ENCODE measurements at regions not wholly inside any gene's neighbourhood (a gene's known extent, or its start where the extent isn't known, plus 50 kb on each side); places are given as distances from the start of the nearest gene placed in this dataset.
"Not testable (repeated sequence)": the region's sequence is repeated elsewhere in the genome, so short reads cannot be mapped to it uniquely, and the experiment has no call there.

DNA sequence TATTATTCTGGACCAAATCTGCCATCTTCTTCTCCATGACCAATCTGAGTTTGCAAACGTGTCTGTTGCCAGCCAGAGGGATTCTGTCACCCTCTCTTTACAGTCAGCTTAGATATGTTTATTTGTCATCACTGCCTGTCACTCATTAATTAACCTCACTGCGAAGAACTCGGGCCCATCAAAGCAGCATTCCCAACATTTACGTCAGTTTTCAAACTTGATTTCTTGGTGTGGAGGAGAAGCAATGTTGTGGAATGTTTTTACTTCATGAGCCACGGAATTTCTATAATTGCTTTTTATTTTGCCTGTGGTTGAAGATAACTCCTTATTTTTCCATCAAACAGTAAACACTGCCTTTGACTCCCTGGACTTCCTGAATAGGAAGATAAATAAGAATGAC is 91.8 kb upstream of the CNKSR3 start:
- DNase-seq = no peak

DNA sequence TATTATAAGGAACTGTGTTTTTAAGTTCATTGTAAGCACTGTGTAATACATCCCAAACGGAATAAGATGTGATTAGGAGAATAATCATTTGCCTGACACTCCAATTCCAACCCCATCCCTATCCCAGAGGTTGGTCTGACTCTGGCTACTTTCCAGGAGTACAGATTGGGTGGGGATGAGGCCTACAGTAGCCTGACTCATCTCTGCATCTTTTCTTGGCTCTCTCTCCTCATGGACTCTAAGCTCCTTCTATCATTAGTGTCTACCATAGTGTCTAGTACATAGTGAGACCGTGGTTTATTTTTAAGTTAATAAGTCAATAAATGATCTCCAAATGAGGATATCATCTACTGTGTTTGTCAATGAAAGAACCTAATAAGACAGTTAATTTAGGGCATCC is 92.2 kb upstream of the CNKSR3 start:
- DNase-seq = no peak

DNA sequence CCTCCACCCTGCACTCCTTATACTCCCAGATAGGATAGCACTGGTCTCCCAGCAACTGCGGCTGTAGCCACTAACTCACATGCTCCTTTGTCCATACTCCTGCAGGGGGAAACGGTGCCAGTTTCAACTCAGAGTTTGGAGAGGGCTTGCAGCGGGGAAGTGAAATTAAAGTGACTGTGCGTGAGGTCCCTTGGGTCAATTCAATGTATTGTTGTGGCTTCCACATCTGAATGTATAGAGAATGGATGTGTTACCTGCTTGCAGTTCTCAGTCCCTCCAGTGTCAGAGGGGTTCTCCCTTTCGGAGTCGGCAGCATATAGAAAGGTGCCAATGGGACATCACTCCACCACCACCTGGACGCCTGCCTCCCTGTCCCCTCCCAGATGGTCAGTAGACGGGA is 93.6 kb upstream of the CNKSR3 start:
- DNase-seq = no peak

DNA sequence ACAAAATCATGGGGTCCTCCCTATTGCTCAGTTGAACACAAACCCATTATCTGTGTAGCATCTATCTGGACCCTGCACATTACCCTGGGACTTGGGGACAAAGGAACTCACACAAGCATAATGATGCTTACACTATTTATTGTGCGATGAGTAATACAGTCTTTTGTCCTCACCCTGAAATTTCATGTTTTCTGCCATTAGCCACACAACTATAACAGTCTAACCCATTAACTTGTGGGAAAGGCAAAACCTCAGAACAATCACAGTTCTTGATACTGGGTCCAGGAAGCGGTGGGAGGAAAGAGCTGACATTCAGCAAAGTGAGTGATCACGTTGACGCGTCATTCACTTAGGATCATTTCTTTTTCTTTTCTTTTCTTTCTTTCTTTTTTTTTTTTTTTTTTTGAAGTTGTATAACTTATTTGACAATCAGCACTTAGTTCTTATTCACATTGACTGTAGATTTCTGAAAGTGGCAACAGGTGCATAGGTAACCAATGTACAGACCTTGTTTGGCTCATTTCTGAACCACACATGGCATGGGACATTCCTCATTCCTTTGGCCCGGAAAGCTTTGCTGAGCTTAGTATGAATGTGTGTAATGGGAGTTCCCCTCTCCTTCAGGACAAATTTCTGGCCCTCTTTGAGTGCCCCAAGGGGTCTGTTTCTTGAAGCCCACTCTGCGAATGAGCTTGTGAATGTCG is 94.8 kb upstream of the CNKSR3 start:
- DNase-seq = no peak

DNA sequence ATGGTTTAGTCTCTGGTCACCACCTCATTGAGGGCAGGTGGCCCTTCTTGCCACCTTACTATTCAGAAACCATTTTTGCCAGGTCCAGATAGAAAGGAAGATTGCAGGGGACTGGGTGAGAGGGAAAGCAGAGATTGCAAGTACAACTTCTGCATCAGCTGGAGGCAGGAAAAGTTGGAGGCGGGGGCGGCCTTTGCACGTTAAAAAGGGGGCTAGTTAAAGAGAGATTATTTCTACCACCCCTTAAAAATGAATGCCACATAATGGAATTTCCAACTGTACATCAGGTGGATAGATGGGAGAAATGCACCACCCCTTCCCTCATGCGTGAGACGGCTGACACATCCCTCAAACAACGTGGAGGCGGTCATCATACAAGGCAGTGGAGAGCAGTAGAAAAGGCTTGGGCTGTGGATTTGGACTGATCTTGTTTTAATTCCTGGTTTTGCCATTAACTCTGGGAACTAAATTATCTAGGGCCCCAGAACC is 95.4 kb upstream of the CNKSR3 start:
- DNase-seq = no peak

DNA sequence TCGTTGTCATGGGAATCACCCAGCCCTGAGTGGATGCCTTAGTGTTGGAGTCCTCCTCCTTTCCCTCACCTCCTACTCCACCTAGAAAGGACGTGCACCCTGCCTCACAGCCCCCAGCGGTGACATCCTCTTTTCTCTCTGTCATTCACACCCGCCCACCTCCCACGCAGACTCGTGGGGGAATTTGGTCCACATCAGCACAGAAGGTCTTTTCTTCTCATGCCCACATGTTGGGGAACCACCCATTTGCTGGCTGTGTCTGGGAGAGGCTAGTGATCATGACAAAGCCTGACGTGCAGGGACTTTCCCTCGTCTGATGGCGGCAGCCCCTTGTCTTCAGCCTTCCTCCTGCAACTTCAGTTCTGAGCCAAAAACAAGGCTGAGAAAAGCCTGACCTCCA is 96.0 kb upstream of the CNKSR3 start:
- no peak for DNase-seq

DNA sequence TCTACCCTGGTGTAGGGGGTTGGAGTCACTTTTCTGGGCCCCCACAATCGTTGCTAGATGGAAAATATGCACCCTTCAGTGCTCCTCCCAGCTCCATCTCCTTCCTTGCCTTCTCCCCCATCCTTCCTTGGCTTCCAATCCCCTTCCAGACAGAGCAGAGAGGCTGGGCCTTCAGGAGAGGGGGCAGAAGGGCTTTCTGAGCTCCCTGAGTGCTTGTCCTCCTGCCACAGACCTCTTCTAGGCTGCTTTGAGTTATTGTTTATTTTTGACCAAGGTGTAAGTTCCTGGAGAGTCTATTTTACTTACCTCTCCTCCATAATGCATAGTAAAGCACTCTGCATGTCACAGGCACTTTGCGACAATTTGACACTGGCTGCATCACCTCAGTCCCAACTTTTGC is 96.4 kb upstream of the CNKSR3 start:
- no peak for DNase-seq

DNA sequence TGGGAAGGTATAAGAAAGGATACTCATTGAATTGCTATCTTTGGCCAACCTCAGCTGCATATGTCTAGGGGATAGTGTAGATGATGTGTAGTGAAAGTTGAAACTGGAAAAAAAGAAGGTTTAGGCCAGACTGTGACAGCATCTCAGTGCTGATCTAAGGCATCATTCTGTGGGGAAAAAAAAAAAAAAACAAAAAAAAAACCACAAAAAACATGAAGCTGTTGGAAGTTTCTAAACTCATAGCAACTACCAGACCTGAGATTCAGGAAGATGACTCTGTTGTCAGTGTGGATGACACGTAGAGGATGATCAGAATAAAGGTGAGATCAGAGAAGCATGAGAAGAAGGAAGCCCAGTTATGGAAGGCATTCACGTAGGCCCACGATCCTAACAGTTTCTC is 100.8 kb upstream of the CNKSR3 start:
- DNase-seq = no peak

DNA sequence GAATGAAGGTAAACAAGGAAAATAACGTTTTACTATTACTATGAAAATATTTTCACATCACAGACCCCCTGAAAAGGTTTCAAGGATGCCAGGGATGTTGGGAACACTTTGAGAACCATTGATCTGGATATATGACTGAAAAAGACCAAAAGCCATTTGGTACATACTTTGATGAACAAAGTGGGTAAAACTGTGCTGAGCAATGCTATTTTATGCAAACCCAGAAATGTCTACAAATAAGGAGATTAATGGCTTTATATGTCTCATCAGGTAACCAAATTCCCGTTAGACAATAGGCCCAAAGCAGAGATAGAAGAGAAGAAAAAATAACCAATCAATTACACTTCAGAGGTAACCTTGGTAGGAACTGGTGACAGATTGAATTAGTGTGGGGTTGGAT is 101.4 kb upstream of the CNKSR3 start:
- no peak for DNase-seq

DNA sequence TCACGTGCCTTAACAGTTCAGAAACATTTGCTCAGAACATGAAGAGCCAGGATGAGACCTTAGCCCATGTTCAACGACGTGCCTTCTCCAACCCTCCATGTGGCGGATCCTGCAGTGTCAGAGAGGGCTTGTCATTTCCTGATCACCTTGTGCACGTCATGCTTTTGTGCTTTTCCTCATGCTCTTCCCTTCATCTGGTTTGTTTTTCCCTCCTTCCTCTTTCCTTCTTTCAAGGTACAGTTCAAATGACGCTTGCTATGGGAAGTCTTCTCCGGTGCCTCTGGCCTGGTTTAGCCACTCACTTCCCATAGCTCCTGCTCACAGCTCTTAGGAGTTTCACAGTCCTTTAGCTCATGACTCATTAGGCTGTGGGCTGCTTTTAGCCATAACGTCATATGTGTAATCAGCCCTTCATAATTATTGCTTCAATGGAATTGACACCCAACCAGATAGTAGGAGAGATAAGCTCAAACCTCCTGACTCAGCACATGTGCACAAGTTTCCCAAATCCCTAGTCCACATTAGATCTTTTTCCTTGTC is 102.7 kb upstream of the CNKSR3 start:
- DNase-seq = no peak

DNA sequence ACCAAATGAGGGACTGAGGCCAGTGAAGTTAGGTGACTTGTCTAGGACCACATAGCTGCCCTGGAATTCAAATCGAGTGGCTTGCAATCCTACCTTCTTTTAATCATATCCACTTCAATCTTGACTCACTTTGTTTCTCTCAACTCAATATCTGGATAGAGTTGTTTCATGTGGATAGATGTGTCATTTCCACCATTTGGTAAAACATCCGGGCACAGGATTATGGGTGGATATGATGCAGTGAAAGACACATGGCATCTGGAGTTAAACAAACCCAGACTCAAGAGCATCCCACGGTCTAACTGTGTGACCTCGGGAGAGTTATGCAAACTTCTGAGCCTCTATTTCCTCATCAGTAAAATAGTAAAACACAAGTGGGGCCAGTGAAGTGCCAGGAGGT is 103.6 kb upstream of the CNKSR3 start:
- no peak for DNase-seq

DNA sequence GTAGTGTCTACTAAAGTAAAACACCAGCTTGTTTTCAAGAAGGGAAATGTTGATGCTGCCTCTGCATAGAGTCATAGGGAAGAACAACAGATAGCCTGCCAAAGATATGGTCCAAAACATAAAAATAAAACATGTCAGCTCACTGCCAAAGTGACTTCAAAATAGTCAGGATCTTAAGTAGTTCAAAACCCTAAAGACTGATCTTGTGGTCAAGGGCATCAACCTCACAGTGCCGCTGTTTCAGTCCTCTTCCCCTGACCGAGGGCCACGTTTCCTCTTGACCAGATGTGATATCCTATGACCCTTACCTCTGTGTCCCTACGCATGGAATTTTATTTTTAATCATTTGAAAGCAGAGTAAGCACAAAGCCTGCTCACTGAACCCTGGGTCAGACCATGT is 104.2 kb upstream of the CNKSR3 start:
- DNase-seq = no peak

DNA sequence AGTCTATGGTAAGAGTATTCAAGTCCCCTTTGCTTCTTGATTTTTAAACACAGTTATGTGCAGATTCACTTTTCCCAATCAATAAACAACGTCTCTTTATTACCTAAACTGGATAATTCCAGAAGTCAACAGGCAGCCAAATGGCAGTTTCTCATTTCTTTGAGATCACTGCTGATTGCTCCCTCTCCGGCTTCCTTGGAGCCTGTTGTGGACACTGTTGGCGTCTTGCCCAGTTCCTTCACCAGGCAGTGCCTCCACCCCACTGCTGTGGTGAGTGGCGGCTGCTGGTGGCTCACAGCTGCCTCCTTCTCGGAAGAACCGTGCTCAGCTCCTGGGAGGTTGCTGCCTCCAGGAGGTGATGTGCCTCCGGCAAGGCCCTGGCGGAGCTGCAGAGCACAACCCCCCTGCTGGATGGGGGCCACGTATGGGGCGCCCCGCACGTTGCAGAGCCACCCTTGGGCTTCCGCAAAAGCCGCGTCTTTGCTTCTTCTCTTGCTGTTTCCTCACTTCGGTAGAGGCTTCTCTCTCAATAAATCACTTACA is 105.1 kb upstream of the CNKSR3 start:
- DNase-seq = no peak

DNA sequence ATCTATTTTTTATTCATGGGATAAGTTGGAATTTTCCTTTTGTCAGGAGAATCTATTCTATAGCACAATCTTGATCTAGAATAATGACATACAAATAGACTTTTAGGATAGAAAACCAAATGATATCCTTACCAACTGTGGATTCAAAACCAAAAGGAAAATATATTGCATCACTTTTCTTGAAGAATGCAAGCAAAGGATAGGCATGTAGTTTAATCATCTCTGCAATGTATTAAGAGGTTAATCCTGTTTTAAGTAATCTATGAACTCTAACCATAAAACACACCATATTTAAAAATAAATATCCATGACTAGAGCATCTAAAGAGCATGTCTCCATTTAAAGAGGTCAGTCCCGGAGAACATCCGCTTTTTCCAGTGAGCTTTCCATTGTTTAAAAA is 106.7 kb upstream of the CNKSR3 start:
- DNase-seq = no peak

DNA sequence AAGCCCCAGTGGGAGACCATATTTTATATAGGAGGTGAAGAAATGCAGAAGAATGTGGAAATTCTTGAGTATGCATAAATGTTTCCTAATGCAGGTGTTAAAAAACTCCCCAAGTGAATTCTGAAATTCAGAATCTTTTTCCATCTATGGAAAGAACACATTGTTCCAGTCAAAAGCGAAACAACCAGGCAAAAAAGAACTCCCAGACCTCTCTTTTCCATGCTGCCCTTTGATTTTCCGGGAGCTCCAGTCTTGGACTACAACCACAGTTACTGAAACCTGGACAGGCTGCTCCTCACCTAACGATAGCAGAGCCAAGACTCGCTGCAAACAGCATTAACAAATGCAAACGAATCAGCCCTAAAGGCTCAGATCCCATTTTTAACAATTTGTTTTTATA is 108.7 kb upstream of the CNKSR3 start:
- DNase-seq = no peak

DNA sequence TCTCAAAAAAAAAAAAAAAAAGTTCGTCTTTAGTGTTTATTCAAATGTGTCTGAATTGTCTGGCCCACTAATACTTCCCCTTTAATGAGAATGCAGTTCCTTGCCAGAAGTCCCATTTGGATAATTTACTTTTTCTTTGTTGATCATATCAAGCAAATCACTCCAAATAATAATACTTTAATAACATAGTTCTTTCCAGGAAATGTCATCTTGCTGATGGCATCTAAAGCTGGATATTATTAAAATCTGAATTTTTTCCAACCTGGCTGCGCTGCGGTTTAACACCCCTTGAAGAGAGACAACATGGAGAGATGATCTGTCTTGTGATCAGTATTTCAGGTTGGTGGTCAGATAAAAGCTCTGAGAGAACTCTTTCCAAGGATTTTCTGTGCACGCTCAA is 111.2 kb upstream of the CNKSR3 start:
- DNase-seq = no peak

DNA sequence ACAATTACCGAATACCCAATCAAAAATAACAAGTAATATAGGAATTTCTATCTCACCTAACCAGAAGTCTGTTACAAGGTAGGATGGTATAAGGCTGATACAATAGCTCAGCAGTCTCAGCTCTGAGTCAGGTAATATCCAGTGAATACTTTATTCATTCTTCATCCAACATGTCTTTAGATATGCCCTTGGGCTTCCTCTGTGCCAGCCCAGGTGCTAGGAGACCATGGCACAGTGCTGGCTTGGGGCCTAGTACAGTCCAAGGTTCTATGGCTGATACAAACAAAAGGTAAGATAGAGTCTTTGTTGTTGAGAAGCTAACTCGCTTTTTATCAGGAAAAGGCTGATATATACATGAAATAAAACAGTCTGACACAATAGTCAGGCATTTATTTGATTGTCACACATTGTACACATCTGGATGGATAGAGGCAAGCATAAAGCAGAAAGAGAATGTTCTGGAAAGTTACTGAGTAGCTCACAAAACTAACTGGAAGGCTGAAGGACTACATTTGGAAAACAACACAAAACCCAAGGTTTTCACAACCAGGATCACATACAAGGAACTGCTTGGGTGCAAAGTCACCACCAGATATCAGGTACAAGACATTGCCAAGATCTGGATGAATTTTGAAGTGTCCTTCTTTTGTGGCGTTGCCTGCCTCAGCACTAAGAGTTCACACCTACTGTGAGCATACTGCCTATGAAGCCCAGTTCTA is 110.4 kb upstream of the SCAF8 start:
- DNase-seq = no peak

DNA sequence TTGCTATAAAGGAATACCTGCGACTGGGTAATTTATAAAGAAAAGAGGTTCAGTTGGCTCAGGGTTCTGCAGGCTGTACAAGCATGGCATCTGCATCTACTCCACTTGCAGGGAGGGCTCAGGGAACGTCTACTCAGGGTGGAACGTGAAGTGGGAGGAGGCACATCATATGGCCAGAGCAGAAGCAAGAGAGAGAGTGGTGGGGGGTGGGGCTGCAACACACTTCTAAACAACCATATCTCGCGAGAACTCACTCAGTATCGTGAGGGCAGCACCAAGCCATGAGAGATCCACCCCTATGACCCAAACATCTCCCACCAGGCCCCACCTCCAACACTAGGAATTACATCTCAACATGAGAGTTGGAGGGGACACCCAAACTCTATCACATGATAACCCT is 109.8 kb upstream of the SCAF8 start:
- no peak for DNase-seq

DNA sequence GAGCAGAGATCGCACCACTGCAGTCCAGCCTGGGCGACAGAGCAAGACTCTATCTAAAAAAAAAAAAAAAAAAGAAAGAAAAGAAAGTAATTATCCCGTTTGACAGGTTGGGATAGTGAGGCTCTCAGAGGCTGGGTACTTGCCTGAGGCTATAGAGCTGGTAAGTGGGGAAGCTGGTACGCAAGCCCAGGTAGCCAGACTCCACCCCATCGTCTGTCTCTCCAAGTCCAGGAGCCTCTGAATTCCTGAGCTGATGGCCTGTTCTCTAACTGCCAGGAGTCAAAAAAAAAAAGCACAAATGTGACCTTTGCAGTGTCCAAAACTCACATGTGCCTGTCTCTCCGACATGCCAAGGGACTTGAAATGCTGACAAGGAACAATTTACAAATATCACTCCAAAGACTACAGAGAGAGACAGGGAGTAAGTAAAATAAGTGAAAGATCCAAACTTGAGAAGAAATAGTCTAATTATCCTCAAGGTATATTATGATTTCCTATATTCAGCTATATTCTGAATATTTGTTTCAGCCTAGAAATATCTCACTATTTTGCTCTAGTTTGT is 109.1 kb upstream of the SCAF8 start:
- no peak for DNase-seq

DNA sequence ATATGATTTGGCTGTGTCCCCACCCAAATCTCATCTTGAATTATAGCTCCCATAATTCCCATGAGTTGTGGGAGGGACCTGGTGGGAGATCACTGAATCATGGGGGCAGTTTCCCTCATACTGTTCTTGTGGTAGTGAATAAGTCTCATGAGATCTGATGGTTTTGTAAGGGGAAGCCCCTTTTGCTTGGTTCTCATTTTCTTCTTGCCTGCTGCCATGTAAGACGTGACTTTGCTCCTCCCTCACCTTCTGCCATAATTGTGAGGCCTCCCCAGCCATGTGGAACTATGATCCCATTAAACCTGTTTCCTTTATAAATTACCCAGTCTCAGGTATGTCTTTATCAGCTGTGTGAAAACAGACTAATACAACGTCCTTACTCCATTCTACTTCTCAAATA is 108.5 kb upstream of the SCAF8 start:
- not testable (repeated sequence) for DNase-seq

DNA sequence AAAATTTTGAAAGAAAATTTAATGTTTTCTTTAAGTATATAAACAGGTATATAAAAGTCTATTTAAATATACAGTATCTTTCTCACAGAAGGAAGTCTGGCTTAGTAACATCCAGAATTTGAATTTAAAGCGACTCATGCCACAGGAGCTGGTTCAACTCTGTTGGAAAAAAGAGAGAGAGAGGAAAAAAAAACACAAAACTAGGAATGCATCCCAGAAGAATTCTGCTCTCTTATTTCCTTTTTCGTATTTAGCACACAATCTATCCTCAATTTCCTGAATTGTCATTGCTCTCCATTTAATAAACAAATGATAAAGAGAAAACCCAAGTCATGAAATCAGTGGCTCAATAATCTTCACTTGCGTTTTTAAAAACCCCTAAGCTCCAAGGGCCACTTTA is 107.5 kb upstream of the SCAF8 start:
- no peak for DNase-seq

DNA sequence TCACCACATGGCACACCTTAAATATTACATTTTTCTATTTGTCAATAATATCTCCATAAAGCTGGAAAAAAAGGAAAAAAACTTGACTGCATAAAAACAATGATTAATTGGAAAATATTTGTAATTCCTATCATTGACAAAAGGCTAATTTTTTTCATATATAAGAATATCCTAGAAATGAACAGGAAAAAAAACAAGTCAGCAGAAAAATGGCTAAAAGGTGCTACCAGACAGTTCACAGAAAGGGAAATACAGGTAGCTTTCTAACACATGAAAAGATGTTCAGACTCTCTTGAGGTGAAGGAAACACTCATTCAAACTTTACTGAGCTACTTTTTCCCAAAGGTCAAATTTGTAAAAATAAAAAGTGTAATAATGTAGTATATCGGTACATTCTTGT is 104.1 kb upstream of the SCAF8 start:
- no peak for DNase-seq

DNA sequence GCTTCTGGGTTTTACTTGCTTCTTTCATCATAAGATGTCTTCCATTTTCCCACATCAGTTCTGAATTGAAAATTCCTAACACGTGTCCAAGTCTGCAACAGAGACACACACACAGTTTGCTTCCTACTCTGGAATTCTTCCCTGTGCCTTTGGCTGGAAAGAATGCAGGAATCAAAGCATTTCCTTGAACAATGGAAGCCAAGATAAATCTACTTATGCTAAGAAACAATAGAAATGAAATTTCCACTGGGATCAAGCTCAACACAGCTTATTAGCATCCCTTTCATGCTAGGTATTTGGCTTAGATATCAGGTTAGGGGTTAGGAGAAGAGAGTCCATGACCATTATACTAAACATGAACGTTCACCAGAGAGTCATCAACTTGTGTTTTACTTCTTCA is 101.1 kb upstream of the SCAF8 start:
- no peak for DNase-seq

DNA sequence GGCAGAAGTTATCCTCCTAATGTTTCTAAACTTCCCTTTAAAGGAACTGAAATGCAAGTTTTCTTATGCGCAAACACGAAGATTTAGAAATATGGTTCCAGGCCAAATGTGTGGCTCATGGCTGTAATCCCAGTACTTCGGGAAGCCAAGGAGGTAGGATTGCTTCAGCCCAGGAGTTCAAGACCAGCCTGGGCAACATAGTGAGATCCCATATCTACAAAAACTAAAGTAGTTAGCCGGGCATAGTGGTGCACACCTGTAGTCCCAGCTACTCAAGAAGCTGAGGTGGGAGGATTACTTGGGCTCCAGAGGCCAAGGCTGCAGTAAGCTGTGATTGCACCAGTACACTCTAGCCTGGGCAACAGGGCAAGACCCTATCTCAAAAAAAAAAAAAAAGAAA is 95.8 kb upstream of the SCAF8 start:
- DNase-seq = no peak
